ENCODE measurements at regions not wholly inside any gene's neighbourhood (a gene's known extent, or its start where the extent isn't known, plus 50 kb on each side); places are given as distances from the start of the nearest gene placed in this dataset.

DNA sequence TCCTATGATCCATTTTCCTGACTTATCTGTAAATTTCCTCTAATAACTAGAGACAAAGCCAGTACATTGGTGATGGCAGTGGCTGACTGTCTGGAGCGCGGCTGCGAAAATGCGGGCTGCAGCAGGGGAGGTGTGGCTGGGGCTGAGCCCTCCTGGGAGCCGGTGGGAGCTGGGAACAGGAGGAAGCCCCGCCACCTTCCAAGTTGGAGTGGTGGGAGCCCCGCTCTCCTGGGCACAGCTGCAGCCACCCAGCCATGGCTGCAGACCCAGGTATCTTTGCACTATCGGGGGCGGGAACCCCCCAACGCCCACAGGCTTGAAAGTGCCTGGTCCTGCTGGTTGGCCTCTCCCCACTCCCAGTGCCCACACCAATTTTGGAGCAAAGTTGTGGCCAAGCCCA, 633.0 kb upstream of the TMEFF2 start:
- FAIRE-seq (no peak), DNase-seq (ENCODE audit: low read depth) (no peak)
- no peaks in the 10 kb centered on the region for H3K36me3 ChIP-seq (ENCODE audit: insufficient read depth, low read length)
- H3K27ac Mint-ChIP-seq (ENCODE audit: unreplicated experiment) = no peak overlapping the region
- H2AFZ ChIP-seq (ENCODE audit: low read depth, low read length) = no peak overlapping the region
- H3K4me3 Mint-ChIP-seq (ENCODE audit: unreplicated experiment) = no peak overlapping the region
- H3K27me3 Mint-ChIP-seq (ENCODE audit: low read depth, unreplicated experiment) = no peaks in the 10 kb centered on the region
- H3K4me1 ChIP-seq (ENCODE audit: insufficient read depth, low read length) = no peaks in the 10 kb centered on the region
- no peaks in the 10 kb centered on the region for H3K79me2 ChIP-seq (ENCODE audit: insufficient read depth, low read length)
- no peaks in the 10 kb centered on the region for H3K36me3 Mint-ChIP-seq (ENCODE audit: low read depth, unreplicated experiment)
- no peaks in the 10 kb centered on the region for H3K9me3 Mint-ChIP-seq (ENCODE audit: unreplicated experiment)
- H3K4me3 ChIP-seq (ENCODE audit: insufficient read depth, low read depth, low read length) = no peak overlapping the region
- no peaks in the 10 kb centered on the region for H3K9me3 ChIP-seq (ENCODE audit: insufficient read depth, low read depth, low read length)
- H4K20me1 ChIP-seq (ENCODE audit: insufficient read depth, low read length) = no peaks in the 10 kb centered on the region
- no peak overlapping the region for H3K27ac ChIP-seq (ENCODE audit: low read depth, low read length)
- TF ChIP-seq, protein P1, sequence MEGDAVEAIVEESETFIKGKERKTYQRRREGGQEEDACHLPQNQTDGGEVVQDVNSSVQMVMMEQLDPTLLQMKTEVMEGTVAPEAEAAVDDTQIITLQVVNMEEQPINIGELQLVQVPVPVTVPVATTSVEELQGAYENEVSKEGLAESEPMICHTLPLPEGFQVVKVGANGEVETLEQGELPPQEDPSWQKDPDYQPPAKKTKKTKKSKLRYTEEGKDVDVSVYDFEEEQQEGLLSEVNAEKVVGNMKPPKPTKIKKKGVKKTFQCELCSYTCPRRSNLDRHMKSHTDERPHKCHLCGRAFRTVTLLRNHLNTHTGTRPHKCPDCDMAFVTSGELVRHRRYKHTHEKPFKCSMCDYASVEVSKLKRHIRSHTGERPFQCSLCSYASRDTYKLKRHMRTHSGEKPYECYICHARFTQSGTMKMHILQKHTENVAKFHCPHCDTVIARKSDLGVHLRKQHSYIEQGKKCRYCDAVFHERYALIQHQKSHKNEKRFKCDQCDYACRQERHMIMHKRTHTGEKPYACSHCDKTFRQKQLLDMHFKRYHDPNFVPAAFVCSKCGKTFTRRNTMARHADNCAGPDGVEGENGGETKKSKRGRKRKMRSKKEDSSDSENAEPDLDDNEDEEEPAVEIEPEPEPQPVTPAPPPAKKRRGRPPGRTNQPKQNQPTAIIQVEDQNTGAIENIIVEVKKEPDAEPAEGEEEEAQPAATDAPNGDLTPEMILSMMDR (IDR thresholded peaks at IDR 0.05; ENCODE audit: insufficient read depth, low read depth, low read length) = no peak
- no peak for TF ChIP-seq EZH2 (IDR thresholded peaks at IDR 0.05; ENCODE audit: insufficient read depth, low read length)
- no peaks in the 10 kb centered on the region for H3K4me1 Mint-ChIP-seq (ENCODE audit: low read depth, unreplicated experiment)
- no peak overlapping the region for H3K4me2 ChIP-seq (ENCODE audit: low read length)
- H3K27me3 ChIP-seq (ENCODE audit: insufficient read depth, low read length) = no peaks in the 10 kb centered on the region
- H3K9ac ChIP-seq (ENCODE audit: low read length) = no peak overlapping the region

DNA sequence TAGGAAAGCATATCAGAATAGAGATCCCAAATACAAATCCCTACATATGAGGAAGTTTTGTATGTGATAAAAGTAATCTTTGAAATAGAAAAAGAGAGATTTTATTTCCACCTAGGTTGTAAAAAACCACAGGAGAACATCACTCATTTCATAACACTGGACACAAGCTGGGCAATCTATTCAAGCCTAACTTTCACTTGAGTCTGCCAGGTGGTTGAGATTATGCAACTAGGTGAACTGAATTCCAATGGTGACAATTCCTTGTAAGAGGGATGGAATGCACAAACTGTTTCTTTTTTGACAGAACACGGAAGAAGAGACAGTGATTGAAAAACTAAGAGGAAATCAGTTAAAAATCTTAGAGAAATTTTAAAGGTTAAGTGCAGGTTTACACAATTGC, 619.6 kb upstream of the TMEFF2 start:
- TF ChIP-seq EZH2 (IDR thresholded peaks at IDR 0.05; ENCODE audit: insufficient read depth, low read length) = no peak
- TF ChIP-seq, protein P1 (IDR thresholded peaks at IDR 0.05; ENCODE audit: insufficient read depth, low read depth, low read length) = no peak
- H3K27ac Mint-ChIP-seq (ENCODE audit: unreplicated experiment) = no peak overlapping the region
- H3K27me3 ChIP-seq (ENCODE audit: insufficient read depth, low read length) = no peaks in the 10 kb centered on the region
- no peak overlapping the region for H3K27ac ChIP-seq (ENCODE audit: low read depth, low read length)
- H3K9ac ChIP-seq (ENCODE audit: low read length) = no peak overlapping the region
- DNase-seq (ENCODE audit: low read depth) = no peak
- H3K4me3 ChIP-seq (ENCODE audit: insufficient read depth, low read depth, low read length) = no peak overlapping the region
- no peak overlapping the region for H2AFZ ChIP-seq (ENCODE audit: low read depth, low read length)
- FAIRE-seq = no peak
- H3K36me3 Mint-ChIP-seq (ENCODE audit: low read depth, unreplicated experiment) = no peaks in the 10 kb centered on the region
- H3K9me3 Mint-ChIP-seq (ENCODE audit: unreplicated experiment) = no peaks in the 10 kb centered on the region
- no peak overlapping the region for H3K4me3 Mint-ChIP-seq (ENCODE audit: unreplicated experiment)
- no peaks in the 10 kb centered on the region for H3K36me3 ChIP-seq (ENCODE audit: insufficient read depth, low read length)
- no peak overlapping the region for H3K4me2 ChIP-seq (ENCODE audit: low read length)
- H3K4me1 Mint-ChIP-seq (ENCODE audit: low read depth, unreplicated experiment) = no peaks in the 10 kb centered on the region
- H3K27me3 Mint-ChIP-seq (ENCODE audit: low read depth, unreplicated experiment) = no peaks in the 10 kb centered on the region
- no peaks in the 10 kb centered on the region for H3K9me3 ChIP-seq (ENCODE audit: insufficient read depth, low read depth, low read length)
- no peaks in the 10 kb centered on the region for H3K4me1 ChIP-seq (ENCODE audit: insufficient read depth, low read length)
- no peaks in the 10 kb centered on the region for H4K20me1 ChIP-seq (ENCODE audit: insufficient read depth, low read length)
- no peaks in the 10 kb centered on the region for H3K79me2 ChIP-seq (ENCODE audit: insufficient read depth, low read length)

DNA sequence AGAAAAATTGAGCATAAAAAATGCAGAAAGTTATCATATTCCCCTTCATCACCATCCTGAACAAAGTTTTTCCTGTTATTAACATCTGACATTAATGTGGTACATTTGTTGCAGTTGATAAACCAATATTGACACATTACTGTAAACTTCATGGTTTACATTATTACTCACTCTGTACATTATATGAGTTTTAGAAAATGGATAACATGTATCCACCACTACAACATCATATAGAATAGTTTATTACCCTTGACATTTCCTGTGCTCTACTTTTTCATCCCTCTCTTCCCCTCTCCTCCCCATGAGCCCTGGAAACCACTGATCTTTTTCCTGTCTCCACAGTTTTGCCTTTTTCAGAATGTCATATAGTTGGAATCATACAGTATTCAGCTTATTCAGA, 618.6 kb upstream of the TMEFF2 start:
- Mint-ChIP-seq H3K36me3 (ENCODE audit: low read depth, unreplicated experiment) (no peaks in the 10 kb centered on the region), H3K27me3 (ENCODE audit: low read depth, unreplicated experiment) (no peaks in the 10 kb centered on the region), H3K4me3 (ENCODE audit: unreplicated experiment) (no peak overlapping the region), H3K27ac (ENCODE audit: unreplicated experiment) (no peak overlapping the region), H3K4me1 (ENCODE audit: low read depth, unreplicated experiment) (no peaks in the 10 kb centered on the region), H3K9me3 (ENCODE audit: unreplicated experiment) (no peaks in the 10 kb centered on the region)
- no peaks in the 10 kb centered on the region for H3K4me1 ChIP-seq (ENCODE audit: insufficient read depth, low read length)
- TF ChIP-seq, protein P1 (IDR thresholded peaks at IDR 0.05; ENCODE audit: insufficient read depth, low read depth, low read length) = no peak
- TF ChIP-seq EZH2 (IDR thresholded peaks at IDR 0.05; ENCODE audit: insufficient read depth, low read length) = no peak
- no peaks in the 10 kb centered on the region for H3K79me2 ChIP-seq (ENCODE audit: insufficient read depth, low read length)
- no peak overlapping the region for H3K27ac ChIP-seq (ENCODE audit: low read depth, low read length)
- no peaks in the 10 kb centered on the region for H3K27me3 ChIP-seq (ENCODE audit: insufficient read depth, low read length)
- H3K9ac ChIP-seq (ENCODE audit: low read length) = no peak overlapping the region
- H2AFZ ChIP-seq (ENCODE audit: low read depth, low read length) = no peak overlapping the region
- H3K4me2 ChIP-seq (ENCODE audit: low read length) = no peak overlapping the region
- no peaks in the 10 kb centered on the region for H3K36me3 ChIP-seq (ENCODE audit: insufficient read depth, low read length)
- FAIRE-seq (no peak), DNase-seq (ENCODE audit: low read depth) (no peak)
- H3K4me3 ChIP-seq (ENCODE audit: insufficient read depth, low read depth, low read length) = no peak overlapping the region
- H3K9me3 ChIP-seq (ENCODE audit: insufficient read depth, low read depth, low read length) = no peaks in the 10 kb centered on the region
- no peaks in the 10 kb centered on the region for H4K20me1 ChIP-seq (ENCODE audit: insufficient read depth, low read length)
